H1 (cell line): ENCODE measurements at regions not wholly inside any gene's neighbourhood (a gene's known extent, or its start where the extent isn't known, plus 50 kb on each side); places are given as distances from the start of the nearest gene placed in this dataset.

Experiments used
- CBX5 ChIP-seq: fragments of 300-800, 300-1000 bp; sonication (generic); IDR thresholded peaks from 2 replicates; pipeline ENCODE4 v1.7.1; 2016; ENCODE audit warnings: antibody characterized with exemption, low read length, low read depth
- POLR2AphosphoS5 ChIP-seq: IDR thresholded peaks from 2 replicates; pipeline ENCODE4 v1.6.1; 2011; ENCODE audit warnings: low read depth, low read length
- SRF ChIP-seq: IDR thresholded peaks from 2 replicates; pipeline ENCODE4 v1.6.1; 2011; ENCODE audit warnings: mild to moderate bottlenecking, low read depth, low read length, moderate library complexity
- TCF12 ChIP-seq: IDR thresholded peaks from 2 replicates; pipeline ENCODE4 v1.6.1; 2011; ENCODE audit warnings: low read depth, mild to moderate bottlenecking, low read length

- TF ChIP-seq SRF (no peak), TCF12 (no peak), CBX5 (no peak), POLR2AphosphoS5 (no peak)
These were observed 1010.6 kb downstream of the ROBO2 start (continued) for GRCh38 chr3:78050276-78051065.
